NCI-H510A treated with DMSO at 0.1 percent for 48 hours (cell line): ENCODE measurements at regions not wholly inside any gene's neighbourhood (a gene's known extent, or its start where the extent isn't known, plus 50 kb on each side); places are given as distances from the start of the nearest gene placed in this dataset.

Experiments used
- DNase-seq: peaks from one replicate; lab custom pipeline; 2025; lab: John Stamatoyannopoulos, UW

GRCh38 chr1:38287547-38287946 is 241.0 kb upstream of the POU3F1 start:
- DNase-seq = no peak

GRCh38 chr1:38287036-38287435 is 240.4 kb upstream of the POU3F1 start:
- DNase-seq = no peak

- DNase-seq = no peak
Measured at GRCh38 chr1:38285807-38286530, 239.4 kb upstream of the POU3F1 start.

- no peak for DNase-seq
Measured at GRCh38 chr1:38284953-38285352, 238.4 kb upstream of the POU3F1 start.

GRCh38 chr1:38283696-38284470 is 237.3 kb upstream of the POU3F1 start:
- DNase-seq = no peak

- DNase-seq = no peak
Measured at GRCh38 chr1:38279148-38279547, 232.6 kb upstream of the POU3F1 start.

GRCh38 chr1:38277646-38278045 is 231.1 kb upstream of the POU3F1 start:
- DNase-seq = no peak

- DNase-seq = no peak
Measured at GRCh38 chr1:38275960-38276359, 229.4 kb upstream of the POU3F1 start.

GRCh38 chr1:38274974-38275373 is 228.4 kb upstream of the POU3F1 start:
- no peak for DNase-seq

- DNase-seq = no peak
Measured at GRCh38 chr1:38273196-38273804, 226.7 kb upstream of the POU3F1 start.

GRCh38 chr1:38272515-38272914 is 225.9 kb upstream of the POU3F1 start:
- no peak for DNase-seq

- no peak for DNase-seq
Measured at GRCh38 chr1:38270849-38271633, 224.4 kb upstream of the POU3F1 start.

- no peak for DNase-seq
Measured at GRCh38 chr1:38269923-38270848, 223.6 kb upstream of the POU3F1 start.

GRCh38 chr1:38268226-38268625 is 221.6 kb upstream of the POU3F1 start:
- no peak for DNase-seq

- DNase-seq = no peak
Measured at GRCh38 chr1:38267037-38268036, 220.7 kb upstream of the POU3F1 start.

- no peak for DNase-seq
Measured at GRCh38 chr1:38266197-38266520, 219.6 kb upstream of the POU3F1 start.

- no peak for DNase-seq
Measured at GRCh38 chr1:38265293-38266196, 219.0 kb upstream of the POU3F1 start.

GRCh38 chr1:38263438-38263837 is 216.8 kb upstream of the POU3F1 start:
- no peak for DNase-seq

GRCh38 chr1:38261574-38261973 is 215.0 kb upstream of the POU3F1 start:
- no peak for DNase-seq
